ENCODE measurements at regions not wholly inside any gene's neighbourhood (a gene's known extent, or its start where the extent isn't known, plus 50 kb on each side); places are given as distances from the start of the nearest gene placed in this dataset.

DNA sequence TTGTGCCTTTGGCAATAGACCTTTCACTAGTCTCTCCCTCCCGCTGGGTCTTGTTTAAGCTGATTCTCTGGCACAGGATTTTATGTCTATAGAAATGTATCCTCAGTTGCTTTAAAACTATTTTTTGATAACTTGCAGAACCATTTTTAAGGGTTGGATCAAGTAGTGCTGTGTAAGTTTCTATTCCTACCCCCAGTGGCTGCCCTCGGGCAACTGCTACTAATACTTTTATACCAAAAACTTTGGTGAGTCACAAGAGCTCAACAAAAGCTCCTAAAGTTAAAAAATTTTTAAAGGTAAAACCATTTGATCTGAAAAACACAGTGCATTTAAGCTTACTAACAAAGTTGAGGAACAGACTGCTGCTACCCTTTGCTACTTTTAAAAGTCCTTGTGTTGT is 1460.6 kb upstream of the PCDH7 start:
- Histone ChIP-seq H3K4me1 (ENCODE audit: control insufficient read depth, low read length) (no peaks in the 10 kb centered on the region), H3K9me2 (replicated peaks; ENCODE audit: control insufficient read depth, low read length) (no peaks in the 10 kb centered on the region), H4K20me1 (ENCODE audit: control insufficient read depth, insufficient read depth, low read depth, low read length) (no peaks in the 10 kb centered on the region), H3K27me3 (ENCODE audit: control insufficient read depth, low read length) (no peaks in the 10 kb centered on the region), H3K4me2 (ENCODE audit: low read length) (no peak overlapping the region), H3K36me3 (ENCODE audit: control insufficient read depth, low read length) (no peaks in the 10 kb centered on the region), H3K27ac (ENCODE audit: low read depth, low read length) (no peak overlapping the region), H3K9me3 (ENCODE audit: control insufficient read depth, insufficient read depth, low read length) (no peaks in the 10 kb centered on the region; the same call in 1 of the 2 replicates), H3F3A (ENCODE audit: control insufficient read depth, insufficient read depth) (no peaks in the 10 kb centered on the region), H3K4me3 (ENCODE audit: low read length) (no peak overlapping the region), H3K79me2 (ENCODE audit: control insufficient read depth, low read length) (no peaks in the 10 kb centered on the region)
- TF ChIP-seq, protein P1, sequence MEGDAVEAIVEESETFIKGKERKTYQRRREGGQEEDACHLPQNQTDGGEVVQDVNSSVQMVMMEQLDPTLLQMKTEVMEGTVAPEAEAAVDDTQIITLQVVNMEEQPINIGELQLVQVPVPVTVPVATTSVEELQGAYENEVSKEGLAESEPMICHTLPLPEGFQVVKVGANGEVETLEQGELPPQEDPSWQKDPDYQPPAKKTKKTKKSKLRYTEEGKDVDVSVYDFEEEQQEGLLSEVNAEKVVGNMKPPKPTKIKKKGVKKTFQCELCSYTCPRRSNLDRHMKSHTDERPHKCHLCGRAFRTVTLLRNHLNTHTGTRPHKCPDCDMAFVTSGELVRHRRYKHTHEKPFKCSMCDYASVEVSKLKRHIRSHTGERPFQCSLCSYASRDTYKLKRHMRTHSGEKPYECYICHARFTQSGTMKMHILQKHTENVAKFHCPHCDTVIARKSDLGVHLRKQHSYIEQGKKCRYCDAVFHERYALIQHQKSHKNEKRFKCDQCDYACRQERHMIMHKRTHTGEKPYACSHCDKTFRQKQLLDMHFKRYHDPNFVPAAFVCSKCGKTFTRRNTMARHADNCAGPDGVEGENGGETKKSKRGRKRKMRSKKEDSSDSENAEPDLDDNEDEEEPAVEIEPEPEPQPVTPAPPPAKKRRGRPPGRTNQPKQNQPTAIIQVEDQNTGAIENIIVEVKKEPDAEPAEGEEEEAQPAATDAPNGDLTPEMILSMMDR (IDR thresholded peaks at IDR 0.05; ENCODE audit: low read depth, low read length, poor library complexity, severe bottlenecking), result no peak
- no peak for TF ChIP-seq EZH2phosphoT487 (IDR thresholded peaks at IDR 0.05; ENCODE audit: borderline replicate concordance, low read length)

DNA sequence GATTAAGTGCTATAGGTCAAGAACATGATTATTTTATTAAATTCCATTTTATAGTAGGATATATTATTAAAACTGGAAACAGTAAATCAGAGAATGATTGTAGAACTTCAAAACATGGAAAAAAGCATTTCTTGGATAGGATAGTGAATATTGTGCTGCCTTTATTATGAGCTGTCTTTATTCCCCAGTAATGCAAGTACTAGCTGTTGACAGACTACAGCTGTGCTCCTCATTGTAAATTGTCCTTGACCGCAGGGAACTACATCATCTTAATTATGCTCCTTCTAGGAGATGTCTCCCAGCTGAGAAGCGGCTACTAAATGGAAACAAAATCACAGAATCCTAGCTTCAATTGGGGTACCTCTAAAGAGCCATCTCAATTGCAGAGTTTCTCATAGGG is 1457.2 kb upstream of the PCDH7 start:
- Histone ChIP-seq H3K9me2 (replicated peaks; ENCODE audit: control insufficient read depth, low read length) (no peaks in the 10 kb centered on the region), H3K79me2 (ENCODE audit: control insufficient read depth, low read length) (no peaks in the 10 kb centered on the region), H4K20me1 (ENCODE audit: control insufficient read depth, insufficient read depth, low read depth, low read length) (no peaks in the 10 kb centered on the region), H3K4me3 (ENCODE audit: low read length) (no peak overlapping the region), H3K4me2 (ENCODE audit: low read length) (no peak overlapping the region), H3K36me3 (ENCODE audit: control insufficient read depth, low read length) (no peaks in the 10 kb centered on the region), H3K9me3 (ENCODE audit: control insufficient read depth, insufficient read depth, low read length) (no peaks in the 10 kb centered on the region), H3K27ac (ENCODE audit: low read depth, low read length) (no peak overlapping the region), H3K4me1 (ENCODE audit: control insufficient read depth, low read length) (no peaks in the 10 kb centered on the region), H3K27me3 (ENCODE audit: control insufficient read depth, low read length) (no peaks in the 10 kb centered on the region), H3F3A (ENCODE audit: control insufficient read depth, insufficient read depth) (no peaks in the 10 kb centered on the region)
- no peak for TF ChIP-seq EZH2phosphoT487 (IDR thresholded peaks at IDR 0.05; ENCODE audit: borderline replicate concordance, low read length)
- TF ChIP-seq, protein P1 (IDR thresholded peaks at IDR 0.05; ENCODE audit: low read depth, low read length, poor library complexity, severe bottlenecking), result no peak

DNA sequence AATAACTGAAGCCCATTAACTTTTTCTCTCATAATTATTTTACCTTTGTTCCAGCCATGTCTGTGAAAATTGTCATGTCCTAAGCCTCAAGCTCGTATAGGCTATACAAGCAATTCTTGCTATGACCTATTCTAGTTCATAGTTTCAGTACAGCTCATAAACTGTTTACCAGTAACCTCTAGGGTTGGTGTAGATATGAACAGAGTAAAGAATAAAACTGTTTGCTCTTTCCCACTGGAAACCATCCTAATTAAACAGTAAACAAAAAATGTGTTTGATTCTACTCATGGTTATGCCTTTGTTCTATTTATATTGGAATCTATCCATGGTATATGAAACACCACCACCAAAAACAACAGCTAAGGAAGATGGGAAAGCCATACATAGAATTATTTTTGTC is 1444.0 kb upstream of the PCDH7 start:
- Histone ChIP-seq H3K4me1 (ENCODE audit: control insufficient read depth, low read length) (no peaks in the 10 kb centered on the region), H3K27ac (ENCODE audit: low read depth, low read length) (no peak overlapping the region)
- TF ChIP-seq, protein P1 (IDR thresholded peaks at IDR 0.05; ENCODE audit: low read depth, low read length, poor library complexity, severe bottlenecking), result no peak
- TF ChIP-seq EZH2phosphoT487 (IDR thresholded peaks at IDR 0.05; ENCODE audit: borderline replicate concordance, low read length), result no peak

DNA sequence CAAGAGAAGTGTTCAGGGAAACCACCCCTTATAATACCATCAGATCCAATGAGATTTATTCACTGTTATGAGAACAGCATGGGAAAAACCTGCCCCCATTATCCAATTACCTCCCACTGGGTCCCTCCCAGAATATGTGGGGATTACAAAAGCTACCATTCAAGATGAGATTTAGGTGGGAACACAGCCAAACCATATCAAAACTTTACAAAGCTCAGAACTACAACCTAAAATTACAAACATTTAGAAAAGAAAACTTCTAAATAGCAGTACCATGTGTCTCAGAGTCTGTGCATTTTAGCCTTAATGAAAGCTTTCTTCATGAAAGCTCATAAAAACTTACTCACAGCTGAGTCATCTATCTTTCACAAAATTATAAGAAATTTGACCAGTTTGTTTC is 1442.8 kb upstream of the PCDH7 start:
- no peaks in the 10 kb centered on the region for H3F3A ChIP-seq (ENCODE audit: control insufficient read depth, insufficient read depth)
- H3K4me3 ChIP-seq (ENCODE audit: low read length), result no peak overlapping the region
- no peaks in the 10 kb centered on the region for H3K79me2 ChIP-seq (ENCODE audit: control insufficient read depth, low read length)
- no peaks in the 10 kb centered on the region for H3K4me1 ChIP-seq (ENCODE audit: control insufficient read depth, low read length)
- no peaks in the 10 kb centered on the region for H3K27me3 ChIP-seq (ENCODE audit: control insufficient read depth, low read length)
- no peaks in the 10 kb centered on the region for H4K20me1 ChIP-seq (ENCODE audit: control insufficient read depth, insufficient read depth, low read depth, low read length)
- H3K9me2 ChIP-seq (replicated peaks; ENCODE audit: control insufficient read depth, low read length), result no peaks in the 10 kb centered on the region
- no peak overlapping the region for H3K4me2 ChIP-seq (ENCODE audit: low read length)
- H3K36me3 ChIP-seq (ENCODE audit: control insufficient read depth, low read length), result no peaks in the 10 kb centered on the region
- TF ChIP-seq, protein P1 (IDR thresholded peaks at IDR 0.05; ENCODE audit: low read depth, low read length, poor library complexity, severe bottlenecking), result no peak
- TF ChIP-seq EZH2phosphoT487 (IDR thresholded peaks at IDR 0.05; ENCODE audit: borderline replicate concordance, low read length), result no peak
- no peak overlapping the region for H3K27ac ChIP-seq (ENCODE audit: low read depth, low read length)
- H3K9me3 ChIP-seq (ENCODE audit: control insufficient read depth, insufficient read depth, low read length), result no peaks in the 10 kb centered on the region

More for the DNA sequence above, 1444.0 kb upstream of the PCDH7 start:
- Histone ChIP-seq H3K9me3 (ENCODE audit: control insufficient read depth, insufficient read depth, low read length) (no peaks in the 10 kb centered on the region), H3K36me3 (ENCODE audit: control insufficient read depth, low read length) (no peaks in the 10 kb centered on the region), H3K79me2 (ENCODE audit: control insufficient read depth, low read length) (no peaks in the 10 kb centered on the region), H3K4me3 (ENCODE audit: low read length) (no peak overlapping the region), H3K9me2 (replicated peaks; ENCODE audit: control insufficient read depth, low read length) (no peaks in the 10 kb centered on the region), H4K20me1 (ENCODE audit: control insufficient read depth, insufficient read depth, low read depth, low read length) (no peaks in the 10 kb centered on the region), H3F3A (ENCODE audit: control insufficient read depth, insufficient read depth) (no peaks in the 10 kb centered on the region), H3K27me3 (ENCODE audit: control insufficient read depth, low read length) (no peaks in the 10 kb centered on the region), H3K4me2 (ENCODE audit: low read length) (no peak overlapping the region)

Data from DOHH2 (cell line).